LNCaP clone FGC (cell line): ENCODE measurements at regions not wholly inside any gene's neighbourhood (a gene's known extent, or its start where the extent isn't known, plus 50 kb on each side); places are given as distances from the start of the nearest gene placed in this dataset.

Experiments
- DNase-seq: peaks from one replicate; pipeline ENCODE4 v3.0.0-alpha.2; 2011; ENCODE audit warnings: low read depth
- H3K4me3 ChIP-seq: 2 replicates; pipeline ENCODE4 v1.5.1; 2011; ENCODE audit warnings: mild to moderate bottlenecking, low read depth, low read length, control low read depth
- TF ChIP-seq, protein P1 (sequence below): IDR thresholded peaks from 2 replicates; pipeline ENCODE4 v1.5.1; 2012; ENCODE audit warnings: mild to moderate bottlenecking; ENCODE audit not compliant: control insufficient read depth, insufficient read depth; ENCODE audit errors: extremely low read depth

GRCh38 chr14:76955575-76956315 is 72.8 kb downstream of the IRF2BPL start:
- TF ChIP-seq, protein P1, sequence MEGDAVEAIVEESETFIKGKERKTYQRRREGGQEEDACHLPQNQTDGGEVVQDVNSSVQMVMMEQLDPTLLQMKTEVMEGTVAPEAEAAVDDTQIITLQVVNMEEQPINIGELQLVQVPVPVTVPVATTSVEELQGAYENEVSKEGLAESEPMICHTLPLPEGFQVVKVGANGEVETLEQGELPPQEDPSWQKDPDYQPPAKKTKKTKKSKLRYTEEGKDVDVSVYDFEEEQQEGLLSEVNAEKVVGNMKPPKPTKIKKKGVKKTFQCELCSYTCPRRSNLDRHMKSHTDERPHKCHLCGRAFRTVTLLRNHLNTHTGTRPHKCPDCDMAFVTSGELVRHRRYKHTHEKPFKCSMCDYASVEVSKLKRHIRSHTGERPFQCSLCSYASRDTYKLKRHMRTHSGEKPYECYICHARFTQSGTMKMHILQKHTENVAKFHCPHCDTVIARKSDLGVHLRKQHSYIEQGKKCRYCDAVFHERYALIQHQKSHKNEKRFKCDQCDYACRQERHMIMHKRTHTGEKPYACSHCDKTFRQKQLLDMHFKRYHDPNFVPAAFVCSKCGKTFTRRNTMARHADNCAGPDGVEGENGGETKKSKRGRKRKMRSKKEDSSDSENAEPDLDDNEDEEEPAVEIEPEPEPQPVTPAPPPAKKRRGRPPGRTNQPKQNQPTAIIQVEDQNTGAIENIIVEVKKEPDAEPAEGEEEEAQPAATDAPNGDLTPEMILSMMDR = no peak
- DNase-seq = no peak
- no peak overlapping the region for H3K4me3 ChIP-seq

DNA sequence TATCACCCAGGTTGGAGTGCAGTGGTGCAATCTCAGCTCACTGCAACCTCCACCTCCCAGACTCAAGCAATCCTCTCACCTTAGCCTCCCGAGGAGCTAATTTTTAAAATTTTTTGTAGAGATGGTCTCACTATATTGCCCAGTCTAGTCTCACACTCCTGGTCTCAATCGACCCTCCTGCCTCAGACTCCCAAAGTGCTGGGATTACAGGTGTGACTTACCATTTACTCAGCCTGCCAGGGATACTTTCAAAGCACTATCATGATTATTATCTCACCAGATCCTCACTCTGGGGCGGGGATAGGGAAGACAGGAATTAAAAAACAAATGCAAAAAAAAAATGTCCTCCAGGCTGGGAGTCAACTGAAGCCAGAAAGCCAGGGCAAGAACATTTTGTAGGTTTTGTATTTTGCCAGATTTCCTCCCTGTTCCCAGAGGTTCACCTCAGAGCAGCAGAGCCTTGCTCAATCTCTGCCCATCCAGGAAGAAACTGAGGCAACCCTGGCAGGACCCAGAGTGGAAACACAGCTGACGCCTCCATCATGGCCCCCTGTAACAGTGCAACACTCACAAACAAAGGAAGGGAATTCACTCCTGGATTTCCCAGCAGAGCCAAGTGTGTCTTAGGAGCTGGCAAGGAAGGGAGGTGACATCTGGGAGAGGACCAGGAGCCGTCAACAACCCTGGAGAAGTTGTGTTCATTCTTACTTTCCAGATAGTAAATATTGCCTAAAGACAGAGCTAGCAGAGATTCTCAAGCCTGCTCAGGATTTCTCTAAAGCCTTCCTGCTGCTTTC is 73.9 kb downstream of the IRF2BPL start:
- H3K4me3 ChIP-seq = no peak overlapping the region
- TF ChIP-seq, protein P1 = no peak
- DNase-seq = no peak

DNA sequence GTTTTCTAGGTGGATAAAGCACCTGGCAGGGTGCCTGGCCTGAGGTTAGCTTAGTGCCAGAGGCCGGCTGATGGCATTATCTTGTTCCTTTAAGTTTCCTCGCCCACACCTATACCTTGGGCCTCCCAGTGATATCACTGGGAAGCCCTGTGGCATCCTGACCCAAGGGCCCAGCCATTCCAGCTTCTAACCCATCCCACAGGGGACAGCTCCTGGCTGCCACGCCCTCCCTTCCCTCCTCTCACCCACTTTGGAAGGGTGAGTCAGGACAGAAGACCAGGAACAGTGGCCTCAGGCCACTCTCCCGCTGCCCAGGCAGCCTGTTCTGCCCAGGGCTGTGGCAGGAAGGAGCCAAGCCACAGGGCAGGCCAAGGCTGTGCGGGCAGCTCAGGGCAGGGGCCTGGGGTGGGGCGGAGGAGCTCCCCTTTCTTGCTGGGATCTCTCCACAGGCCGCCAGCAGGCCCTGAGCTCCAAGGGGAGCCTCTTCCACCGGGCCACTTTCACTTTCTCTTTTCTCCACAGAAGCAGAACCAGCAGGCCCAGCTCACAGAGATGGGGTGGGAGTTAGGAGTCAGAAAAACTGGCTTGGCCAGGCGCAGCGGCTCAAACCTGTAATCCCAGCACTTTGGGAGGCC is 75.1 kb downstream of the IRF2BPL start:
- TF ChIP-seq, protein P1 = no peak
- DNase-seq = no peak
- no peak overlapping the region for H3K4me3 ChIP-seq

GRCh38 chr14:76951166-76951565 is 77.3 kb downstream of the IRF2BPL start:
- DNase-seq = no peak
- TF ChIP-seq, protein P1 = no peak
- no peak overlapping the region for H3K4me3 ChIP-seq

- no peak for DNase-seq
- TF ChIP-seq, protein P1 = no peak
- H3K4me3 ChIP-seq = no peak overlapping the region
Observed at GRCh38 chr14:76950055-76951020, 78.2 kb downstream of the IRF2BPL start.

DNA sequence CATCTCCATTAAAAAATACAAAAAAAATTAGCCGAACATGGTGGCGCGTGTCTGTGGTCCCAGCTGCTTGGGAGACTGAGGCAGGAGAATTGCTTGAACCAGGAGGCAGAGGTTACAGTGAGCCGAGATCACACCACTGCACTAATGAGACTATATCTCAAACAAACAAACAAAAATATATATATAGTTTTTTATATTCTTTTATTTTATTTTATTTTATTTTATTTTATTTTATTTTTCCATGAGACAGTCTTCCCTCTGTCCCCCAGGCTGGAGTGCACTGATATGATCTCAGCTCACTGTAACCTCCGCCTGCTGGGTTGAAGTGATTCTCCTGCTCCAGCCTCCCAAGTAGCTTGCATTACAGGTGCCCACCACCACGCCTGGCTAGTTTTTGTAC is 79.5 kb downstream of the IRF2BPL start:
- TF ChIP-seq, protein P1 = no peak
- H3K4me3 ChIP-seq = no peak overlapping the region
- no peak for DNase-seq
